ENCODE measurements at regions not wholly inside any gene's neighbourhood (a gene's known extent, or its start where the extent isn't known, plus 50 kb on each side); places are given as distances from the start of the nearest gene placed in this dataset.

GRCh38 chr5:96013254-96013653, 51.6 kb upstream of the ELL2 start:
- Histone ChIP-seq H3K79me1 (ENCODE audit: low read depth, low read length) (no peaks in the 10 kb centered on the region), H3K18ac (ENCODE audit: extremely low read depth, low read length) (no peak overlapping the region), H3K56ac (replicated peaks; ENCODE audit: insufficient read length, low read depth, low read length) (no peak overlapping the region), H3K27ac (ENCODE audit: low read depth, low read length) (no peak overlapping the region), H3K14ac (ENCODE audit: insufficient read length) (no peak overlapping the region), H2BK5ac (ENCODE audit: low read depth, low read length) (no peak overlapping the region), H4K8ac (ENCODE audit: extremely low read depth, insufficient read depth, low read length) (no peak overlapping the region), H3K36me3 (ENCODE audit: control insufficient read depth in 2 of 4, insufficient read depth in 4 of 4, low read length in 3 of 4) (no peaks in the 10 kb centered on the region), H4K91ac (replicated peaks; ENCODE audit: insufficient read length, low read length) (no peak overlapping the region), H3K4me2 (ENCODE audit: insufficient read depth in 1 of 2, low read depth in 2 of 2, low read length in 2 of 2) (no peak overlapping the region), H2AFZ (ENCODE audit: low read length) (no peak overlapping the region), H3K27me3 (replicated peaks in 1 of 4; ENCODE audit: control insufficient read depth in 3 of 4, extremely low read depth in 1 of 4, insufficient read depth in 3 of 4, low read length in 3 of 4) (no peaks in the 10 kb centered on the region), H3K4me1 (replicated peaks in 1 of 4; ENCODE audit: control insufficient read depth in 3 of 4, insufficient read depth in 4 of 4, low read length in 3 of 4) (no peaks in the 10 kb centered on the region), H2BK12ac (ENCODE audit: low read depth, low read length) (no peak overlapping the region), H4K20me1 (replicated peaks in 1 of 2; ENCODE audit: control insufficient read depth in 1 of 2, insufficient read depth in 2 of 2, low read length in 2 of 2) (no peaks in the 10 kb centered on the region), H3K4me3 (ENCODE audit: extremely low read depth in 1 of 4, insufficient read depth in 2 of 4, low read depth in 3 of 4, low read length in 4 of 4) (no peak overlapping the region), H2BK15ac (ENCODE audit: low read length) (no peak overlapping the region), H3K79me2 (ENCODE audit: control insufficient read depth in 1 of 2, insufficient read depth in 2 of 2, low read length in 2 of 2) (no peaks in the 10 kb centered on the region), H3K4ac (replicated peaks; ENCODE audit: insufficient read length, low read depth, low read length) (no peak overlapping the region), H3K23ac (ENCODE audit: insufficient read length) (no peak overlapping the region), H2BK120ac (replicated peaks; ENCODE audit: low read depth, low read length) (no peak overlapping the region), H3K9me3 (ENCODE audit: insufficient read depth in 2 of 2, low read depth in 1 of 2, low read length in 1 of 2) (peaks cover 0 to 4% of the 10 kb centered on the region in 2 experiments; a peak in 1 of 4 replicates), H3K23me2 (ENCODE audit: low read depth, low read length) (no peaks in the 10 kb centered on the region), H2AK5ac (ENCODE audit: low read depth, low read length) (no peak overlapping the region), H3K9ac (replicated peaks in 1 of 4; ENCODE audit: extremely low read depth in 1 of 4, low read depth in 3 of 4, low read length in 3 of 4) (no peak overlapping the region), H2BK20ac (ENCODE audit: low read length) (no peak overlapping the region), H4K5ac (ENCODE audit: insufficient read length, low read depth, low read length) (no peak overlapping the region)
- TF ChIP-seq SIX5 (IDR thresholded peaks at IDR 0.05; ENCODE audit: low read depth, low read length) (no peak), SP2 (IDR thresholded peaks at IDR 0.05; ENCODE audit: low read length) (no peak)
- 100% methylated on average over 1 of the region's 1 CpG; no CpG with 5 or more reads in 1 of the 2 experiments for WGBS, 2 experiments (ENCODE audit: extremely low coverage in 1 of 2, insufficient coverage in 1 of 2, insufficient read length in 1 of 2, insufficient replicate concordance in 2 of 2, low coverage in 1 of 2, low lambda C conversion rate in 2 of 2, missing lambda C conversion rate in 1 of 2)
- FAIRE-seq (no peak), DNase-seq (ENCODE audit: low read depth in 1 of 2, low spot score in 2 of 2) (no peak)
- CTCF ChIA-PET (ENCODE audit: partially characterized antibody): no interaction called here
- POLR2A ChIA-PET (ENCODE audit: partially characterized antibody): no interaction called here

Data from H1 (cell line).